T1000 (cell line): ENCODE measurements at regions not wholly inside any gene's neighbourhood (a gene's known extent, or its start where the extent isn't known, plus 50 kb on each side); places are given as distances from the start of the nearest gene placed in this dataset.

Experiments
- DNase-seq: peaks from one replicate; lab custom pipeline; 2025; ENCODE audit warnings: mixed read lengths; lab: John Stamatoyannopoulos, UW

DNA sequence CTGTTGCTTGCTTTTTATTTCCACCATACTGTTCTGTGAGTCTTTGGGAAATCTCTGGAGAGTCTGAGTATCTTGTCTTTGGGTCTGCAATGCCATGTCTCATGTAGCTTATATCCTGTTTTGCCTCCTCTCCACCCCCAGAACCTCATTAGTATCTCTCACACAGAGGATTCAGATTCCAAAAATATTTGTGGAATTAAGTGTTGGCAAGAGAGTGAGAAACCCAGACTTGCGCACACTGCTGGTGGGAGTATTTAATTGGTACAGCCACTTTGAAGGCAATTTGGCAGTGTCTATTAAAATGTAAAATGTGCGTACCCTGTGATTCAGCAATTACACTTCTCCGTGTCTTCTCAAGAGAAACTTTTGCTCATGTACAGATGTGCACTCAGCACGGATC lies 68.6 kb downstream of the ZNF621 start:
- DNase-seq: no peak

DNA sequence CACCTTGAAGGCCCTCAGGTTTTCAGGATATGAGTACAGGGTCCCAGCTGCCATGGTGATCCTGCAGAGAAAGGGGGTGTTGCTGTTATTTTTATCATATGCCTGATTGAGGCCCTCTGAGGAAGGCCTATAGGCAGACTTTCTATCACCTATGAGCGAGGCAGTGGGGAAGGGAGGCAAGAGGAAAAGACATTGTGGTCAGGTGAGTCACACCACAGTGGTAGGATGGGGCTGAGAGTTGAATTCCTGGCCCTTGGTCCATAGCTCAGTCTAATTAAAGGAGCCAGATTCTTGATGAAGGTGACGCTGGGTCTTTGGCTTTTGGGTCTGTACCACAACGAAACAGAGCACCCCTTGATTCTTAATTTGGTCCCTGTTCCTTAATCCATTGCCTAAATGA lies 72.7 kb downstream of the ZNF621 start:
- DNase-seq: peak; percentile 10

DNA sequence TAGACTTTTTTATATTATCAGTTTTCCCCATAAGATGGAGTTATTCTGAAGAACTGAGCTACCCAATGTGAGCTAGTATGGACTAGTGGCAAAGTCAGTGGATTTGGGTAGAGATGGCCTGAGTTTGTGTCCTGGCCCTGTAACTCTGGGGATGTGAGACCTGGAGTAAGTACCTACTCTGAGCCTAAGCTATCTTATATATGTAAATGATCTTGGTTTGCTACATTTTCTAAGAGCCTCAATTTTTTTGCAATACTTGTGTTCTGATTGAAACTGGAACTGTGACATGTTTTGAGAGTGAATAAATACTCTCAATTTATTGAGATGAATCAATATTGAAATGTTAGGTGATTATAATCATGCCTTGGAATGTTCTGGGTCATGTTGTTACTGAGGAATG lies 73.6 kb downstream of the ZNF621 start:
- DNase-seq: no peak

DNA sequence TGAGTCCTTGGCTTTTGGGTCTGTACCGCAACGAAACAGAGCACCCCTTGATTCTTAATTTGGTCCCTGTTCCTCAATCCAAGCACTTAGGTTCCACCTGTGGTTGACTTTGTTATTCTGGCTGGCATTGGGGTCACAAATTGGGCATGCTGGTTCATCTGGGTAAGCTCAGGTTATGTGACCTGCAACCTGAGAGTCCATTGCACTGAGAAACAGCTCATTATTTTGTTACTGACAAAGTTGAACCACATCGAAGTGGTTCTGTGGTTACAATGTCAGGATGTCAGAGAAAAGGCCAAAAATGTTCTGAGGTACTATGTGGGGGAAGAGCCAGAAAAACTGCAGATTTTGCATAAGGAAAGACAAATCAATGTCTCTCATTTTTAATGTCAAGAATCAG lies 74.2 kb downstream of the ZNF621 start:
- no peak for DNase-seq

DNA sequence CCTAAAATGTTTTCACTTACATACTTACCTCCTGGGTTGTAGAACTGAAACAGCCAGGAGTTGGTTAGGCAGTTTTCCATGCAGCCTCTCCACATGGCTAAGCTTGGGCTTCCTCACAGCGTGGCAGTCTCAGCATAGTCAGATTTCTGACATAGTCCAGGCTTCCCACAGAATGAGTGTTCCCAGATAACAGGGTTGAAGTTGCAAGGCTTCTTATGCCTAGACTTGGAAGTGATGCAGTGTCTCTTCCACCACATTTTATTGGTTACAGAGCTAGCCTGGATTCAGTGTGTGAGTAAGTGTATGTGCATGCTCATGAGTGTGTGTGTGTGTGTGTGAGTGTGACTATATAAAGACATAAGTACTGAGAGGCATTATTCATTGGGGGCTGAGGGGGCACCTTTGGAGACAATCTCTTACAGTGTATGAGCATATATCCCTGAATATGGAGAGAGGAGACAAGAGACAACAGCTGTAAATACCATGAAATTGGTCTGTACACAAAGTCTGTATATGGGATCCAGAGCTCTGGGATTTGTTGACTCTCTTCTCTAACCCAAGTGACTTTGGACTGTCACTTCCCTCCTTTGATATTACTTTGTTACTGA lies 78.1 kb downstream of the ZNF621 start:
- no peak for DNase-seq

DNA sequence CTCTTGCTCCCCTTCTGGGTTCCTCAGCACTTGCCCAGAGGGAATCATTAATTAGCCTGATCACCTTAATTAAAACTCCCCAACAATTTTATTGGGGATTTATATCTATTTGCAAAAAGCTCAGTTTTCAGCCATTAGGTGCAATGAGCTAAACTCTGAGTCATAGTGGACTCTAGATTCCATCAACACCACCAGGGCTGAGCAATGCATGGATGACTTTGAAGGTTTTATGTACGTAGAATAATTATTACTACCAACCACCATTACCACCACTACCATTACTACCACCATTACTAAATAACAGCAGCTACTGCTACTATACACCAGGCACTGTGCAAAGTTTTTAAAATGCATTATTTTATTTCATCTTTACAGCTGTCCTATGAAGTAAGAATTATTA lies 81.2 kb downstream of the ZNF621 start:
- no peak for DNase-seq

DNA sequence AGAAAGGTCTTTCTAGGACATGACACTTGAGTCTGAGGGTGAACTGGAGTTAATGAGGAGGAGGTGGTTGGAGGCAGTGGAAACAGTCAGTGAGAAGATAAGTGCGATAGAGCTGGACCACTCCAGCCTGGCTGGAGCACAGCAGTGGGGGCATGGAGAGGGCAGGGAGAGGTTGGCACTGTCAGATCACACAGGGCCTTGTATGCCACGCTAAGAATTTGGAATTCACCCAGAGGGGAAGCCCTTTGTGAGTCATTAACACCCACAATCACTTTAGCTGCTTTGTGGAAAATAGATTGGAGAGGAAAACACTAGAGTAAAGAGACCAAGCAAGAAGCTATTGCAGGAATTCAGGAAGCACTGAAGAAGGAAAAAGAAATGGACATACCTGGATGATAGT lies 83.3 kb downstream of the ZNF621 start:
- no peak for DNase-seq

DNA sequence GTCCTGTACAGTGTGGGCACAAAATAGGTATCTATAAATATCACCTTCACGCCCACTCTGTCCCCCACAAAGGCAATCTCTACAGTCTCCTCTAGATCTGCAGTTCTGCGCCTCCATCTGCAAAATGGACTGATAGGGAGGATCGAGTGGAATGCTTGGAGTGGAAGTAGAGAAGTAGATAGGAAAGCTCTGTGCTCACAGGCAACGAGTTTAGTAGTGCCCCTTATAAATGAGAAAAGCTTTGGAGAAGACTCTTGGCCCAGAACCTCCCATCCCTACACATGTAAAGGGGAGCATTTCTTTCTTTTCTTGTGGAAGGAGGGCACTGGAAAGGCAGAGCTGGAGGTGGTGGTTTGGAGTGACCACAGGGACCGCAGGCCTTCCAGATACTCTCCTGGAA lies 88.5 kb downstream of the ZNF621 start:
- no peak for DNase-seq

DNA sequence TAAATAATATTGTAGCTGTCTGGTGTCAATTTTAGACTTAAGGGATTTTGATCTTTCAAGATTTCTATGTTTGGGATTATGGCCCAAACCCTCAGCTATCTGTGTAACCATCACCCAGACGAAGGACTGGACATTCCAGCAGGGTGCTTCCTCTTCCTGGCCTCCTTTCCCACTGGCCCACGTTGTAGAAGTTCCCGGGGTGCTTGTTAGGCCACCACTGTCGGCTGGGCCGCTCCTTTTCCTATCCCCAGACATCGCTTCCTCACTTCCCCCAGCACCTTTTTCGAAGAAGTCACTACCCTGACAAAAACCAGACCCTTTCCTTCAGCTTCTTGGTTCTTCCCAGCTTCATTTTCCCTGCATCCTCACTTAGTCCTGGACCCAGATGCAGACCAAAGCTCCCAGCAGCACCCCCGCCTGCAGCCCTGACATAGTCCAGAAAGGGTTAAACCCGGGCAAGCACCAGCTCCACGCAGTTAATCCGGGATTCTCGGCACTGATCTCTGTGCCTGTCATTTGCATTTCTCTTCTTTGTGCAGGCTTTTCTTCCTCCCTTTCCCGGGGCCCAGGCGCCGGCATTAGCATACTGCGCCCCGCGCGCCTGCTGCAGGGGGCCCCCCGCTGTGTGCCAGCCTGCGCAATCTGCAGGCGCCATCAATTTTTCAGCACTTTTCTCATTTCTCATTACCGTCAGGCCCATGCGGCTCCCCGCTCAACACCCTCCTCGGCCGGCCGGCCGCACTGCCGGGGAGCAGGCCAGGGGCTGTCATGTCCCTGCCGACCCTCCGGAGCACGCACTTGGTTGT lies 90.6 kb downstream of the ZNF621 start:
- DNase-seq: no peak

DNA sequence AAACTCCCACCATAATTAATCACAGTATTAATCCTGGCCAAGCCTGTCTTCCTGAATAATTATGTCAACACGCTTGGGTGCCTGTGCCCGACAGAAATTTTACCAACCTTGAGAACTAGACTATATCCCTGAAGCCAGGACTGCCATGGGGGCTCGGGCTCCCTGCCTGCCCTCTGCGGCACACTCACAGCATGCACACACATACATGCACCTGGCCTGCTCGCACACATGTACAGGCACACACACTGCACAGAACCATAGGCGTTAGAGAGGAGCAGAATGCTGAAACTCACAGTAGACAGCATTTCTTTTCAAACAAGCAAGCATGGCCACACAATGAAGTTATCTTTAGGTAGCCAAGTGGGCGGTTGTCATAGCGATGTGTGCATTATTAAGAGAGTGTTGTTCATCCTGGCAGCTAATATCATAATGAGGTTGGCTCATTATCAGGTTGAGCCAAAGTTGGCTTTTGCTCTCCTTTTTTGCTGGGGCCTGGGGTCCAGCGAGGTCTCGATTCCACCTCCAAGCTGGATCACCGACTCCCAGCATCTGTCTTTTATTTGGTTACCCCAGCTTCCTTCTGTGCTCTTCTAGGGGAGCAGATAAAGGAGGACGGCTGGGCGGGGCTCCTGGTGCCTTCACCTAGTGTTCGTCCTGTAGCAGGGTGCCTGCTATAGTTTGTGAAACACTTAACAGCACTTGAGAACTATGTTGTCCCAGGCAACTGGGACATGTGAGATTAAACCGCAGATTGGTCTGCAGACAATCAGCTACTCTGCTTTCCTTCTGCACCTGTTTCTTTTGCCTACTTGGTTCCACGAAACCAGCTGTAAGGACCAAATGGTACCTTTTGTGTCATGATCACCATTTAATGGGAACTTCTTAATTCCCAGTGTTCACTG lies 91.4 kb downstream of the ZNF621 start:
- DNase-seq: no peak

DNA sequence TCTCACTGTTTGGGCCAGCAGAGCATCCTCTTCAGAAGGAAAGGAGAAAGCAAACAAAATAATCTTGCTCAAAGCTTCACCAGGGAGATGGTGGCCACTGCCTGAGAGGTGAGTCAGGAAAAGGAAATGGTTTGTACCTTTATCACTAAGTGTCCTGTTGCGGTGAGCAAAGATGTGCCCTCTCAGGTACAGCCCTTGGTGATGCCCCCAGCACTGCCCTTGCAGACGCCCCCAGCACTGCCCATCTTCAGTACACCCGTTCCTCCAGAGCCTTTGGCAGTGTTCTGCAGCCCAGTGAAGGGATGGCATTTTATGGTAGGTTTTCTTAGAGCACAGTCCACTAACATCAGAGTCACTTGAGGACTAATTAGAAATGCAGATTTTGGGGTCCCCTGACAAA lies 92.3 kb downstream of the ZNF621 start:
- DNase-seq: no peak

DNA sequence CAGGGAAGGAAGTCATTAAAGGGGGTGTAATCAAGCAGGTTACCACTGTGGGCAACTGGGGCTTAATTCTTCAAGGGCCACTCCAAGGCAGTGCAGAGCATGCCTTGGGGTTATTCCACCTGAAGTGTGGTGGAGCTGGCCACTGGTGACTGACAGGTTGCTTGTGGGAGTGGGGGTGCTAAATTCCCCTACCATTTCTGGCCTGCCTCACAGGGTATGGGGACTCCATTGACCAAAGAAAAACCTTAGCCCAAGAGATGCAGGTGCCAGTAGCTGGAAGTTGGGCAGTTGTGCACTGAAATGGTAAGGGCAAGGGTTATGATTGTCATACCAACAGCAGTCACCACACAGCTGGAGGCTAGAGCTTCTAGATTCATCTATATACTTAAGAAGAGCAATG lies 93.4 kb downstream of the ZNF621 start:
- no peak for DNase-seq

DNA sequence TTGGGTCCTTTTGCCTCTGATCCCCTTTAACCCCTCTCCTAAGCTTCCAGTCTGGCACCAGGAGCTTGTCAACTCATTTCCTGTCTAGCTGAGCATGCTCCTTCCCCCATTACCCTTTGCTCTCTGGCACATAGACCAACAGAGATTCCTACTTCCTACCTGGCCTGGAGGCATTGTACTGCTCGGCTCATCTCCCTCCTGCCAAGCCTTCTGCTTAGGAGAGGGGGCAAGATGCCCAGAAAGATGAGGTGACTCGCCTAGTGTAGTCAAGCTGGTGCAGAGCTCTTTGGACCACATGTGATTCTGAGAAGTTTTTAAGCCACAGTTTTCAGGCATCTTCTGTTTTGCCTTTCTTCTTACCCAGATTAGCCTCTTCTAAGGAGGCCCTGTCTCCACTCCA lies 95.4 kb downstream of the ZNF621 start:
- peak; percentile 29 for DNase-seq

DNA sequence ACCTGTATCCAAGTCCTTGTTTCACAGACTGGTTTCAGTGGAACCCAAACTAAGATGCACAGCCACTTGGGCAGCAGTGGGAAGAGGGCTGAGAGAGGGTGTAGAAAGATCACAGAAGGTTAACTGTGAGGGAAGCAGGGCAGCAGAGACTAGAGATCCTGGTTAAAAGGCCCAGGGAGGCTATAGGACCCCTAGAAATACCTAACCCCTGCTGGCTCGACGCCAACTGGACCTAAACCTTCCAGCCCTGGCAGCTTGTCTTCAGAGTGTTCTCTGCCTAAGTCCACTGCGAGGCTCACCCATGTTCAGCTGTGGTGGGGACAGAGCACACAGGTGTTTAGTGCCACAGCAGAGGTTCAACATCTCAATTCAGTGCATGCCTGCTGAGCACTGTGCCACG lies 96.5 kb downstream of the ZNF621 start:
- DNase-seq: no peak

DNA sequence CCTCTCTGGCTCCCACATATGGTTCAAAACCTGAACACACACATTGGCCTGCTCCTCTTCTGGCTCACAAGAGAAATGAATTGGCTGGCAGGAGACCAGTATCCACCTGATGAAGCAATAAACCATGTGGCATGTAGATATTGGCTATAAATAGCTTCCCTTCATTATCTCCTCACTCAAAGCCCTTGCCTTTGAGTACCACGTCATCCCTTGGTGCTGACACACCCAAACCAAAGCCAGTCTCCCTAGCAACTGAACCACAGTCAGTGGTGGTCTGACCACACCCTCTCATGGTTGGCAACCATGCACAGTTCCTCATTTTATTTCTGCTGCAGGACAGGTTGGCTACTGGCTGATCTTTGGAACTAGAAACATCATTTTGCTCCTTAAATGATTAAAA lies 98.8 kb downstream of the ZNF621 start:
- peak; percentile 72 for DNase-seq

DNA sequence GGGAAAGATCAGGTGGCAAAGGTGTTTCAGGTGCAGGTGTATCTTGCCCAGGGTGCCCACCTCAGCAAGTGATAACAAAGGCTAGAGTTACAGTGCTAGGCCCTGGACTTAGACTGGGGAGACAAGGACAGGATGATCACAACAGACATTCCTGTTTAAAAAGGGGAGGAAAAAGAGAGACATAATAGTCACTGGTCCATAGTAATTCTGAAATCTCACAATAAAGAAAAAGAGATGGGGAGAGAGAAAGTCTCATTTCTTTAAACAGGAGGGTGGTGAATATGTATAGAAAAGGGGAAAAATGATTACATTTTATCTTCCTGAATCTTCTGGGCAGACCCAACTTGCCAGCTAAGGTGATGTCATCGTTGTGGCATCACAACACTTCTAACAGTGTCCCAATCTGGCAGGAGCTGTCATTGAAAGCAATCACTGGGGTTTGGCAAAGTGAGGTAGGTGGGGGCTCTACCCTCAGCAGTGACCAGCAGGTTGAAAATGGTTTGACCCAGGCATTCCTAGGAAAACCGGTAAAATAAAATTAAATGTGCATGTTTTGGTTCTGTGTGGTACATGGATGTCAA lies 99.5 kb downstream of the ZNF621 start:
- no peak for DNase-seq

DNA sequence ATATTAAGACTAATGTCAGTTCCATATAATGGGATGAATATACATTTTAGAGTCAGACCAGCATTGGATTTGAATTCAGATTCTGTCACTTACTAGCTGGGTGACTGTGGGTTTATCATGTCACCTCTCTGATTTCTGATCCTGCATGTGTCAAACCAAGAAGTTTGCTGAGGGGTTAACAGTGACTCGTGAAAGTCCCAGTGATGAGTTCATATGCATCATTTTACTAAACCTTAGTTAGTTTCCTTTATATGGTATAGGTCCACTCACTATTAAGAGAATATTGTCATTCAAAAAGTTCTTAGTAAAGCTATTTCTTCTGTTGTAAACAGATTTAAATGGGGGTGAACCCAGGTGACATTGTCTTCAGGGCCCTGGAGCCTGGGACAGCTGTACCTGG lies 102.3 kb downstream of the ZNF621 start:
- DNase-seq: no peak

DNA sequence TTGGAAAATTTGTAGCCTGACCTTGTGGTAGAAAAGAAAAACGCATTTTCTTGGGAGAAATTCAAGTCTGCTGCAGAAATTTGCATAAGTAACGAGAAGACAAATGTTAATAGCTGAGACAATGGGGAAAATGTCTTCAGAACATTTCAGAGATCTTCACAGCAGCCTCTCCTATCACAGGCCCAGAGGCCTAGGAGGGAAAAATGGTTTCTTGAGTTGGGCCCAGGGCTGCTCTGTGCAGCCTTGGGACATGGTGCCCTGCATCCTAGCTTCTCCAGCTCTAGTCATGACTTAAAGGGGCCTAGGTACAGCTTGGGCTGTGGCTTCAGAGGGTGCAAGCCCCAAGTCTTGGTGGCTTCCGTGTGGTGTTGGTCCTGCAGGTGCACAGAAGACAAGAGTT lies 104.2 kb downstream of the ZNF621 start:
- DNase-seq: no peak

DNA sequence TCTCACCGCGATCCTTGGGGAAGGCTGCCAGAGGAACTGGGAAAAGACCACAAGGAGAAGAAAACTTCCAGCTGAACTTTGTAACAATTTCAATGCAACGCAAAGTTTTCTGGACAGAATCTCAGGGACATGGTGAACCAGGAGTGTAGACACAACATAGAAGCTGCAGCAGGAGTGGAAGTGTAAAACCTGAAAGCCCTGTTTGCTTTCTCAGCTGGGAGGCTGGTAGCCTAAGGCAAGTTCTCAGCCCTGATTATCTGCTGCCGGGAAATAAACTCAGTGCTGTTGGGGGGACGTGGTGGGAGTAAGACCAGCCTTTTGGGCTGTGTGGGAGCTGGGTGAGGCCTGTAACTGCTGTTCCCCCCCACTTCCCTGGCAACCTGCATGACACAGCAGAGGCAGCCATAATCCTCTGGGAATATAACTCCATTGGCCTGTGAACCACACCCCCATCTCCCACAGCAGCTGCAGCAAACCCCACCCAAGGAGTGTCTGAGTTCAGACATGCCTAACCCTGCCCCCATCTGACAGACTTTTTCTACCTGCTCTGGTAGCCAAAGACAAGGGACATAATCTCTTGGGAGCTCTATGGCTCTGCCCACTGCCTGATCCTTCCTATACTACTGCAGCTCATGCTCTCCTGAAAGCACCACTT lies 106.7 kb downstream of the ZNF621 start:
- DNase-seq: no peak

DNA sequence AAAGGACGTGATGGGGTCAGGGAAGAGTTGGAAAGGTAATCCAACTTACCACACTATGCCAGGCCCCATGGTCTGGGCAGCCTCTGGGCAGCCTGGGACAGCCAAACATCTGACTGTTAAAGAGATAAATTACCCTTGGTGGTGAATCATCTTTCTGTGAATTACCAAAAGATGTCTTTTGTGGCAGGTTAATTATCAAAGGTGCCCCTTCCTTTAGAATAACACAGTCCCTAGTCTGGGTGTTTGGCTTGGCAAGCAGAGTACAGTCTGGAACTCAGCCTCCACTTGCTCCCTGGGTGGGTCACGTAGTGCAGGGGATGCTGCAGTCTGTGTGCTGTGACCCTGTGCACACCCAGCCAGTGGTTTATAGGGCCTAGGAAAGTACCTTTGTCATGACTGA lies 113.1 kb downstream of the ZNF621 start:
- no peak for DNase-seq

DNA sequence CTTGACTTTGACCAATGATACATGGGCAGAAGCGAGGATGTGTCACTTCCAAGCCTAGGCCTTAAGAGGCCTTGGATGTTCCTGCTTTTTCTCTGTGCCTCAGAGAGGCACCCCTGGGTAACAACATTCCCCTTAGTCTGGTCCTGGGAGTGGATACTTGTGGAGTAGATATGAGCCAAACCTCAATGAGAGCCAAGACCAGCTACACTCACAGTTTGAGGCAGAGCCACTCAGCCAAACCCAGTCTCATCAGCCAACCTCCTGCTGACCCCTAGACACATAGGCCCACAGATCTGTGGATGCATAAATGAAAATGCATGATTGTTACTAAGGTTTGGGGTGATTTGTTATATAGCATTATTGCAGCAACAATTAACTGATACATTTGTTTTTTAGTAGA lies 114.2 kb downstream of the ZNF621 start:
- DNase-seq: no peak

DNA sequence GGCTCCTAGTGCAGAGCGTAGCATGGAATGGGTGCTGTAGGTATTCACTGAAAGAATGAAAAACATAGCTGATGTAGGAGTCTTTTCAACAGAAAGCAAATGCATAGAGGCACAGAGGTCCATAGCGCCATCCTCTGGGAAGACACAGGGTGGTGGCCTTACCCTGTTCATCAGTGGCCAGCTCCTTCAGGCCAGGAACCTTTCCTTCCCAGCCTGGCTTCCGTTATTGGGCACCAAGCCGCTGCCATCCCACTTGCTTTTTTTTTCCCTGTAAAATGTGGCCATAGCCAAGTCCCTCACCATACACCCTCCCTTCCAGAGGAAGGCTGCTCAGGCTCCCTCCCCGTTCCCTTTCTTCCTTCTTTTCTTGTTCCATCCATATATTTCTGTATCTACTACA lies 118.1 kb downstream of the ZNF621 start:
- no peak for DNase-seq
